NCI-H2107 treated with DMSO at 0.1 percent for 48 hours (cell line): ENCODE measurements at regions not wholly inside any gene's neighbourhood (a gene's known extent, or its start where the extent isn't known, plus 50 kb on each side); places are given as distances from the start of the nearest gene placed in this dataset.

Experiments used
- DNase-seq: peaks from one replicate; lab custom pipeline; 2025; ENCODE audit not compliant: unreplicated experiment; lab: John Stamatoyannopoulos, UW

DNA sequence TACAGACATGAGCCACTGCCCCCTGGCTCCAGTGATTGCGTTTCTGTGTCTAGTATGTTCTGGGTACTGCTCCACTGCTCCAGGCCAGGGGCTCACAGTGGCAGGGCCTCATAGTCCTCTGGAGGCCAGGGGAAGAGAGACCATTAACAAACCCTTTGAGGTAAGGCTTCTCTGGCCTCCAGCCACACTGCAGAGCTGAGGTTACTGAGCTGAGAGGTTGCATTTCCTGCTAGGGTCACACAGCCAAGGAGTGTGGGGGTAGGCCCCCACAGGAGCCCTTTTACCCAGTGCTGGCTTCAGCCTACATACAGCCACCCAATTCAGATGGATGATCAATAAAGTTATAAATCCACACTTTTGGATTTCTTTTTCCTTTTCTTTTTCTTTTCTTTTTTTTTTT, 50.4 kb upstream of the DLX4 start:
- DNase-seq, result no peak
